ENCODE measurements at regions not wholly inside any gene's neighbourhood (a gene's known extent, or its start where the extent isn't known, plus 50 kb on each side); places are given as distances from the start of the nearest gene placed in this dataset.
"Not testable (repeated sequence)": the region's sequence is repeated elsewhere in the genome, so short reads cannot be mapped to it uniquely, and the experiment has no call there.

DNA sequence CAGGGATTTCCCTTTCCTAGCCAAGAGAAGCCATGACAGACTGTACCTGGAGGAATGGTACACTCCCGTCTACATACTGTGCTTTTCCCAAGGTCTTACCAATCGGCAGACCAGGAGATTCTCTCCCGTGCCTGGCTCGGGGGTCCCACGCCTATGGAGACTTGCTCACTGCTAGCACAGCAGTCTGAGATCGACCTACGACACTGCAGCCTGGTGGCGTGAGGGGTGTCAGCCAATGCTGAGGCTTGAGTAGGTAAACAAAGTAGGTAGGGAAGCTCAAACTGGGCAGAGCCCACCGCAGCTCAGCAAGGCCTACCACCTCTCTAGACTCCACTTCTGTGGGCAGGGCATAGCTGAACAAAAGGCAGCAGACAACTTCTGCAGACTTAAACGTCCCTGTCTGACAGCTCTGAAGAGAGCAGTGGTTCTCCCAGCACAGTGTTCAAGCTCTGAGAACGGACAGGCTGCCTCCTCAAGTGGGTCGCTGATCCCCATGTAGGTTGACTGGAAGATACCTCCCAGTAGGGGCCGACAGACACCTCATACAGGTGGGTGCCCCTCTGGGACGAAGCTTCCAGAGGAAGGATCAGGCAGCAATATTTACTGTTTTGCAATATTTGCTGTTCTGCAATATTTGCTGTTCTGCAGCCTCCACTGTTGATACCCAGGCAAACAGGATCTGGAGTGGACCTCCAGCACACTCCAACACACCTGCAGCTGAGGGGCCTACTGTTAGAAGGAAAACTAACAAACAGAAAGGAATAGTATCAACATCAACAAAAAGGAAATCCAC, 270.4 kb upstream of the TLE3 start:
- TF ChIP-seq, protein P1, sequence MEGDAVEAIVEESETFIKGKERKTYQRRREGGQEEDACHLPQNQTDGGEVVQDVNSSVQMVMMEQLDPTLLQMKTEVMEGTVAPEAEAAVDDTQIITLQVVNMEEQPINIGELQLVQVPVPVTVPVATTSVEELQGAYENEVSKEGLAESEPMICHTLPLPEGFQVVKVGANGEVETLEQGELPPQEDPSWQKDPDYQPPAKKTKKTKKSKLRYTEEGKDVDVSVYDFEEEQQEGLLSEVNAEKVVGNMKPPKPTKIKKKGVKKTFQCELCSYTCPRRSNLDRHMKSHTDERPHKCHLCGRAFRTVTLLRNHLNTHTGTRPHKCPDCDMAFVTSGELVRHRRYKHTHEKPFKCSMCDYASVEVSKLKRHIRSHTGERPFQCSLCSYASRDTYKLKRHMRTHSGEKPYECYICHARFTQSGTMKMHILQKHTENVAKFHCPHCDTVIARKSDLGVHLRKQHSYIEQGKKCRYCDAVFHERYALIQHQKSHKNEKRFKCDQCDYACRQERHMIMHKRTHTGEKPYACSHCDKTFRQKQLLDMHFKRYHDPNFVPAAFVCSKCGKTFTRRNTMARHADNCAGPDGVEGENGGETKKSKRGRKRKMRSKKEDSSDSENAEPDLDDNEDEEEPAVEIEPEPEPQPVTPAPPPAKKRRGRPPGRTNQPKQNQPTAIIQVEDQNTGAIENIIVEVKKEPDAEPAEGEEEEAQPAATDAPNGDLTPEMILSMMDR (IDR thresholded peaks at IDR 0.05 in 2 of 3, conservative IDR thresholded peaks at IDR 0.05 in 1 of 3; ENCODE audit: control insufficient read depth in 2 of 3, extremely low read depth in 1 of 3, insufficient read depth in 1 of 3, low read depth in 3 of 3, low read length in 3 of 3) = not testable (repeated sequence)
- TF ChIP-seq, protein P2, sequence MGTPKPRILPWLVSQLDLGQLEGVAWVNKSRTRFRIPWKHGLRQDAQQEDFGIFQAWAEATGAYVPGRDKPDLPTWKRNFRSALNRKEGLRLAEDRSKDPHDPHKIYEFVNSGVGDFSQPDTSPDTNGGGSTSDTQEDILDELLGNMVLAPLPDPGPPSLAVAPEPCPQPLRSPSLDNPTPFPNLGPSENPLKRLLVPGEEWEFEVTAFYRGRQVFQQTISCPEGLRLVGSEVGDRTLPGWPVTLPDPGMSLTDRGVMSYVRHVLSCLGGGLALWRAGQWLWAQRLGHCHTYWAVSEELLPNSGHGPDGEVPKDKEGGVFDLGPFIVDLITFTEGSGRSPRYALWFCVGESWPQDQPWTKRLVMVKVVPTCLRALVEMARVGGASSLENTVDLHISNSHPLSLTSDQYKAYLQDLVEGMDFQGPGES (IDR thresholded peaks at IDR 0.05) = not testable (repeated sequence)
- not testable (repeated sequence) for TF ChIP-seq POLR2A (IDR thresholded peaks at IDR 0.05; ENCODE audit: low read depth, low read length); JUND (IDR thresholded peaks at IDR 0.05; ENCODE audit: low read depth, low read length); YY1 (IDR thresholded peaks at IDR 0.05; ENCODE audit: low read depth, low read length); RAD21 (IDR thresholded peaks at IDR 0.05; ENCODE audit: insufficient read depth, low read depth, low read length); RCOR1 (conservative IDR thresholded peaks at IDR 0.05; ENCODE audit: low read depth, low read length); CHD4 (IDR thresholded peaks at IDR 0.05); NRF1 (conservative IDR thresholded peaks at IDR 0.05; ENCODE audit: low read depth, low read length); MXI1 (IDR thresholded peaks at IDR 0.05; ENCODE audit: low read depth, low read length); FOXM1 (IDR thresholded peaks at IDR 0.05; ENCODE audit: low read depth, low read length); JUNB (IDR thresholded peaks at IDR 0.05)
- TF ChIP-seq, protein P3, sequence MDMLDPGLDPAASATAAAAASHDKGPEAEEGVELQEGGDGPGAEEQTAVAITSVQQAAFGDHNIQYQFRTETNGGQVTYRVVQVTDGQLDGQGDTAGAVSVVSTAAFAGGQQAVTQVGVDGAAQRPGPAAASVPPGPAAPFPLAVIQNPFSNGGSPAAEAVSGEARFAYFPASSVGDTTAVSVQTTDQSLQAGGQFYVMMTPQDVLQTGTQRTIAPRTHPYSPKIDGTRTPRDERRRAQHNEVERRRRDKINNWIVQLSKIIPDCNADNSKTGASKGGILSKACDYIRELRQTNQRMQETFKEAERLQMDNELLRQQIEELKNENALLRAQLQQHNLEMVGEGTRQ (IDR thresholded peaks at IDR 0.05; ENCODE audit: borderline replicate concordance, low read depth, low read length) = not testable (repeated sequence)
